HL-60 (cell line): ENCODE measurements at regions not wholly inside any gene's neighbourhood (a gene's known extent, or its start where the extent isn't known, plus 50 kb on each side); places are given as distances from the start of the nearest gene placed in this dataset.

Experiments
- DNase-seq, 2 experiments: peaks; one replicate each; pipeline ENCODE4 v3.0.0-alpha.2; 2010 to 2020; ENCODE audit warnings: low read depth in 1 of 2, low spot score in 1 of 2
- H3K27ac ChIP-seq: fragments of 250-450 bp; sonication (Bioruptor Pico); replicated peaks from 2 replicates; pipeline ENCODE4 v1.5.1; 2020; ENCODE audit warnings: mild to moderate bottlenecking, moderate library complexity
- H3K27me3 ChIP-seq: fragments of 250-450 bp; sonication (Bioruptor Pico); 2 replicates; pipeline ENCODE4 v1.5.1; 2021; ENCODE audit warnings: mild to moderate bottlenecking, moderate library complexity; ENCODE audit not compliant: insufficient read depth, poor library complexity, severe bottlenecking
- H3K4me3 ChIP-seq: replicated peaks from 2 replicates; pipeline ENCODE4 v1.5.1; 2011; ENCODE audit warnings: mild to moderate bottlenecking, control low read depth, low read length; ENCODE audit not compliant: insufficient read depth
- GABPA ChIP-seq: IDR thresholded peaks from 2 replicates; pipeline ENCODE4 v1.6.1; 2012; ENCODE audit warnings: low read depth
- POLR2AphosphoS5 ChIP-seq: IDR thresholded peaks from 2 replicates; pipeline ENCODE4 v1.6.1; 2012; ENCODE audit warnings: low read depth
- REST ChIP-seq: IDR thresholded peaks from 2 replicates; pipeline ENCODE4 v1.6.1; 2012; ENCODE audit warnings: low read depth; ENCODE audit not compliant: insufficient replicate concordance
- SPI1 ChIP-seq: IDR thresholded peaks from 2 replicates; pipeline ENCODE4 v1.6.1; 2012; ENCODE audit warnings: low read depth, mild to moderate bottlenecking, borderline replicate concordance
- TF ChIP-seq, protein P1 (sequence below): IDR thresholded peaks from one replicate; pipeline ENCODE4 v1.5.1; 2011; ENCODE audit warnings: low read length, control low read depth, inconsistent platforms; ENCODE audit not compliant: insufficient read depth

- no peak overlapping the region for H3K4me3 ChIP-seq
- TF ChIP-seq, protein P1, sequence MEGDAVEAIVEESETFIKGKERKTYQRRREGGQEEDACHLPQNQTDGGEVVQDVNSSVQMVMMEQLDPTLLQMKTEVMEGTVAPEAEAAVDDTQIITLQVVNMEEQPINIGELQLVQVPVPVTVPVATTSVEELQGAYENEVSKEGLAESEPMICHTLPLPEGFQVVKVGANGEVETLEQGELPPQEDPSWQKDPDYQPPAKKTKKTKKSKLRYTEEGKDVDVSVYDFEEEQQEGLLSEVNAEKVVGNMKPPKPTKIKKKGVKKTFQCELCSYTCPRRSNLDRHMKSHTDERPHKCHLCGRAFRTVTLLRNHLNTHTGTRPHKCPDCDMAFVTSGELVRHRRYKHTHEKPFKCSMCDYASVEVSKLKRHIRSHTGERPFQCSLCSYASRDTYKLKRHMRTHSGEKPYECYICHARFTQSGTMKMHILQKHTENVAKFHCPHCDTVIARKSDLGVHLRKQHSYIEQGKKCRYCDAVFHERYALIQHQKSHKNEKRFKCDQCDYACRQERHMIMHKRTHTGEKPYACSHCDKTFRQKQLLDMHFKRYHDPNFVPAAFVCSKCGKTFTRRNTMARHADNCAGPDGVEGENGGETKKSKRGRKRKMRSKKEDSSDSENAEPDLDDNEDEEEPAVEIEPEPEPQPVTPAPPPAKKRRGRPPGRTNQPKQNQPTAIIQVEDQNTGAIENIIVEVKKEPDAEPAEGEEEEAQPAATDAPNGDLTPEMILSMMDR: no peak
- TF ChIP-seq SPI1: no peak
- no peaks in the 10 kb centered on the region for H3K27me3 ChIP-seq
- no peak overlapping the region for H3K27ac ChIP-seq
- DNase-seq: no peak
Measured at GRCh38 chr5:40274568-40274967, 405.1 kb upstream of the PTGER4 start.

GRCh38 chr5:40273936-40274335 lies 405.8 kb upstream of the PTGER4 start:
- DNase-seq: no peak

DNA sequence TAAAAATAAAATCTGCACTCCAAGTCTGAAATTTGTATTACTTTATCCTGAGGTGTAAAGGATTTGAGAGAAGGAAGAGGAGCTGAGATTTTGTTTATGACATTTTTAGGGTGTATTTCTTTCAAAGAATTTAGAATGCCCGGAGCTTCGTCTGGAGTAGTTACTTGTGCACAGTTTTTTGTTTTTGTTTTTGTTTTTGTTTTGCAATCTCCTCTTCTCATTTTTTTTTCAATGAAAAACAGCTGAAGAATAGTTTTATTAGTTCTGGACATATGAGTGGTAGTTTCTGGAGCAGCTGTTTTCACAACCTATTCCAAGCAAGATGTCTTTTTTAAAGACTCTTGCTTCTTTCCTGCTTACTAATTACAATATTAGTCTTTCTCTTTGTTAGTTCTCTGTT lies 408.2 kb upstream of the PTGER4 start:
- no peak for DNase-seq
- Histone ChIP-seq H3K27me3 (no peaks in the 10 kb centered on the region), H3K27ac (no peak overlapping the region), H3K4me3 (no peak overlapping the region)
- TF ChIP-seq REST (no peak), SPI1 (no peak), GABPA (no peak), POLR2AphosphoS5 (no peak)
- TF ChIP-seq, protein P1: no peak

More at GRCh38 chr5:40273936-40274335, 405.8 kb upstream of the PTGER4 start:
- no peak overlapping the region for H3K27ac ChIP-seq
- no peak overlapping the region for H3K4me3 ChIP-seq
- H3K27me3 ChIP-seq: no peaks in the 10 kb centered on the region
- TF ChIP-seq POLR2AphosphoS5: no peak
- TF ChIP-seq REST: no peak
- no peak for TF ChIP-seq GABPA
- no peak for TF ChIP-seq SPI1
- TF ChIP-seq, protein P1: no peak

DNA sequence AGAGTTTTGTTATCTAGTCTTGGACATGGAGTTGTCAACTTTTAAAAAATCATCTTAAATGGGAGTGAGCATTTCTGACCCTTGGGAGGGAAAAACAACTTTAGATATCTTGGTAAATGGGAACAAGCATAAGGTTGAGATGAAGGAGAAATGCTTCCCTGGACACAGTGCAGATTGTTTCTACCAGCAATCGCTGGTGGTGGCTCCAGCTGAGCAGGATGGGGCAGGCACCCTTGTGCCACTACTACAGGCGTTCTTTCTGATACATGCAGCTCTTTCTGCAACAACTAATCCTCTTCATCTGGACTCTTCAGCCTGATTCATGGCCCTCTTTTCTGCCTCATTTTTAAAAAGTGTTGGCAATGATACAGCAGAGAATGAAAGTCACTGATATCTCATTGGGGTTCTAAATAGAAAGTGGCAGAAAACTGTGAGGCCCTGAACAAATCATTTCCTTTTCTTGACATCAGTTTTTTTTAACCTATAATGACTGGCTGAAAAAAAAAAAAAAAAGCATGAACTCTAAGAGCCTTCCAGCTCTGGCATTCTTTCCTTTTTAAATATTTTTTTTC lies 409.4 kb upstream of the PTGER4 start:
- DNase-seq: no peak
- H3K4me3 ChIP-seq: no peak overlapping the region
- no peaks in the 10 kb centered on the region for H3K27me3 ChIP-seq
- TF ChIP-seq GABPA (no peak), REST (no peak), POLR2AphosphoS5 (no peak), SPI1 (no peak)
- TF ChIP-seq, protein P1: no peak
- H3K27ac ChIP-seq: no peak overlapping the region
